CD4-positive, alpha-beta memory T cell (primary cell): ENCODE measurements at regions not wholly inside any gene's neighbourhood (a gene's known extent, or its start where the extent isn't known, plus 50 kb on each side); places are given as distances from the start of the nearest gene placed in this dataset.

Source experiments
- CTCF ChIA-PET: fragments of 350-600 bp; sonication (Branson Sonifier 250); formaldehyde crosslinking; loops from one replicate; lab custom pipeline; 2021; ENCODE audit warnings: inconsistent platforms; ENCODE audit not compliant: partially characterized antibody; lab: Charles Lee
- POLR2A ChIA-PET: fragments of 350-600 bp; sonication (Branson Sonifier 250); formaldehyde crosslinking; loops from one replicate; lab custom pipeline; 2021; ENCODE audit not compliant: partially characterized antibody; lab: Charles Lee
- DNase-seq, 5 donors: peaks; one replicate each; pipeline versions ENCODE4 v3.0.0 to v3.0.0-alpha.2; 2020 to 2022; ENCODE audit warnings: mixed read lengths in 1 of 5
- H3K27ac ChIP-seq: one replicate; pipeline ENCODE4 v1.7.0; 2013; ENCODE audit warnings: low read depth, low read length
- H3K27me3 ChIP-seq: 2 replicates; pipeline ENCODE4 v1.7.0; 2013; ENCODE audit warnings: mild to moderate bottlenecking, low read length, moderate library complexity; ENCODE audit not compliant: insufficient read depth
- H3K36me3 ChIP-seq: 2 replicates; pipeline ENCODE4 v1.7.0; 2013; ENCODE audit warnings: mild to moderate bottlenecking, low read length, moderate library complexity; ENCODE audit not compliant: insufficient read depth
- H3K4me1 ChIP-seq: 2 replicates; pipeline ENCODE4 v1.7.0; 2013; ENCODE audit warnings: mild to moderate bottlenecking, low read length, moderate library complexity; ENCODE audit not compliant: insufficient read depth
- H3K4me3 ChIP-seq, 2 donors: one replicate each; pipeline ENCODE4 v1.7.0; 2013; ENCODE audit warnings: low read length in 2 of 2, mild to moderate bottlenecking in 1 of 2
- H3K9me3 ChIP-seq, 2 donors: one replicate each; pipeline ENCODE4 v1.7.0; 2013; ENCODE audit warnings: low read length in 2 of 2, control low read depth in 1 of 2; ENCODE audit not compliant: control insufficient read depth in 1 of 2
- H3K27ac Mint-ChIP-seq, 7 donors: one replicate each; pipeline ENCODE4 v1.8.0; 2020 to 2021; ENCODE audit warnings: mixed read lengths in 7 of 7, mild to moderate bottlenecking in 6 of 7, inconsistent platforms in 3 of 7, moderate library complexity in 3 of 7
- H3K27me3 Mint-ChIP-seq, 2 donors: one replicate each; pipeline ENCODE4 v1.8.0; 2020 to 2021; ENCODE audit warnings: mixed read lengths in 2 of 2
- H3K36me3 Mint-ChIP-seq, 2 donors: one replicate each; pipeline ENCODE4 v1.8.0; 2020 to 2021; ENCODE audit warnings: mixed read lengths in 2 of 2, inconsistent platforms in 1 of 2, mild to moderate bottlenecking in 1 of 2
- H3K4me1 Mint-ChIP-seq, 4 donors: one replicate each; pipeline ENCODE4 v1.8.0; 2020 to 2021; ENCODE audit warnings: mixed read lengths in 4 of 4, mild to moderate bottlenecking in 1 of 4
- H3K4me3 Mint-ChIP-seq, 8 donors: one replicate each; pipeline ENCODE4 v1.8.0; 2020 to 2021; ENCODE audit warnings: mixed read lengths in 8 of 8, mild to moderate bottlenecking in 7 of 8, moderate library complexity in 6 of 8, inconsistent platforms in 3 of 8
- H3K9me3 Mint-ChIP-seq, 8 donors: one replicate each; pipeline ENCODE4 v1.8.0; 2020 to 2021; ENCODE audit warnings: mixed read lengths in 8 of 8, mild to moderate bottlenecking in 5 of 8, inconsistent platforms in 3 of 8, moderate library complexity in 1 of 8
- intact Hi-C: fragments of 100-400 bp; cut with micrococcal nuclease; formaldehyde crosslinking; loops from one replicate; pipeline ENCODE4 v1.15.1; 2023

- Mint-ChIP-seq H3K4me1 (peaks cover 0 to 13% (median 5%) of the 10 kb centered on the region in 4 donors), H3K36me3 (no peaks in the 10 kb centered on the region), H3K9me3 (no peaks in the 10 kb centered on the region), H3K4me3 (peak overlapping the region in 2 of 8 donors; percentile 31 to 54), H3K27me3 (peaks cover 0 to 1% of the 10 kb centered on the region in 2 donors), H3K27ac (peak overlapping the region in 3 of 7 donors; percentile 38 to 80 (median 77))
- Histone ChIP-seq H3K27ac (no peak overlapping the region), H3K36me3 (no peaks in the 10 kb centered on the region), H3K4me1 (peaks cover 50% of the 10 kb centered on the region), H3K27me3 (no peaks in the 10 kb centered on the region), H3K4me3 (no peak overlapping the region), H3K9me3 (no peaks in the 10 kb centered on the region)
- intact Hi-C loops: loop anchor here (10.0 kb wide), 1 partner anchor 1707 kb away; the partner anchor contains the start of gene FHIP1A
- peak in 2 of 5 donors; percentile 34 to 40 for DNase-seq
- ChIA-PET CTCF (interaction anchor here (0.6 to 9.3 kb wide), 8 partner anchors 9 to 704 kb away, joined by 3 to 133 read pairs (median 4); no protein-coding TSS in a partner anchor), POLR2A (interaction anchor here (1.0 to 1.5 kb wide), 3 partner anchors 9 to 332 kb away, joined by 3 to 4 read pairs (median 3); partner anchors contain the start of gene ARFIP1)
Measured at GRCh38 chr4:153112041-153112441, 92.2 kb upstream of the TRIM2 start.

GRCh38 chr4:153113061-153113837, 91.0 kb upstream of the TRIM2 start:
- Mint-ChIP-seq H3K36me3 (no peaks in the 10 kb centered on the region), H3K27ac (no peak overlapping the region), H3K4me1 (peaks cover 0 to 16% (median 11%) of the 10 kb centered on the region in 4 donors), H3K27me3 (no peaks in the 10 kb centered on the region), H3K9me3 (no peaks in the 10 kb centered on the region), H3K4me3 (no peak overlapping the region)
- POLR2A ChIA-PET: interaction anchor here (1.0 to 3.3 kb wide), 9 partner anchors 7 to 577 kb away, joined by 3 to 31 read pairs (median 5); partner anchors contain the start of genes ARFIP1 and FBXW7
- peak in 1 of 5 donors; percentile 46 for DNase-seq
- Histone ChIP-seq H3K4me3 (peak overlapping the region in 1 of 2 donors; percentile 29), H3K4me1 (peaks cover 62% of the 10 kb centered on the region), H3K27me3 (no peaks in the 10 kb centered on the region), H3K9me3 (no peaks in the 10 kb centered on the region), H3K36me3 (no peaks in the 10 kb centered on the region), H3K27ac (no peak overlapping the region)
- CTCF ChIA-PET: interaction anchor here (1.0 to 9.3 kb wide), 8 partner anchors 9 to 705 kb away, joined by 3 to 133 read pairs (median 3); no protein-coding TSS in a partner anchor
- intact Hi-C loops: loop anchor here (10.0 kb wide), 1 partner anchor 1708 kb away; the partner anchor contains the start of gene FHIP1A

GRCh38 chr4:153113838-153114105, 90.5 kb upstream of the TRIM2 start:
- Mint-ChIP-seq H3K9me3 (no peaks in the 10 kb centered on the region), H3K4me1 (peaks cover 0 to 21% (median 11%) of the 10 kb centered on the region in 4 donors), H3K4me3 (no peak overlapping the region), H3K27ac (no peak overlapping the region), H3K27me3 (no peaks in the 10 kb centered on the region), H3K36me3 (no peaks in the 10 kb centered on the region)
- Histone ChIP-seq H3K27ac (no peak overlapping the region), H3K27me3 (no peaks in the 10 kb centered on the region), H3K4me1 (peaks cover 62% of the 10 kb centered on the region), H3K9me3 (no peaks in the 10 kb centered on the region), H3K4me3 (peak overlapping the region in 1 of 2 donors; percentile 29), H3K36me3 (no peaks in the 10 kb centered on the region)
- ChIA-PET CTCF (interaction anchor here (1.0 to 9.3 kb wide), 7 partner anchors 8 to 32 kb away, joined by 3 to 133 read pairs (median 15); no protein-coding TSS in a partner anchor), POLR2A (interaction anchor here (1.1 to 3.3 kb wide), 7 partner anchors 8 to 578 kb away, joined by 3 to 31 read pairs (median 6); partner anchors contain the start of gene FBXW7)
- intact Hi-C loops: loop anchor here (2.0 to 10.0 kb wide), 2 partner anchors 39 to 1709 kb away; partner anchors contain the start of gene FHIP1A
- no peak for DNase-seq

GRCh38 chr4:153114771-153115321, 89.4 kb upstream of the TRIM2 start:
- Mint-ChIP-seq H3K4me3 (peak overlapping the region in 1 of 8 donors; percentile 81), H3K9me3 (no peaks in the 10 kb centered on the region), H3K4me1 (peaks cover 0 to 21% (median 10%) of the 10 kb centered on the region in 4 donors), H3K27me3 (no peaks in the 10 kb centered on the region), H3K36me3 (no peaks in the 10 kb centered on the region), H3K27ac (no peak overlapping the region)
- intact Hi-C loops: loop anchor here (1.0 to 10.0 kb wide), 4 partner anchors 13 to 1710 kb away; partner anchors contain the start of genes ARFIP1, FHIP1A and TIGD4
- peak overlapping the region; percentile 68 for H3K27ac ChIP-seq
- H3K4me1 ChIP-seq: peaks cover 62% of the 10 kb centered on the region
- H3K4me3 ChIP-seq: peak overlapping the region in 1 of 2 donors; percentile 37
- H3K36me3 ChIP-seq: no peaks in the 10 kb centered on the region
- CTCF ChIA-PET: interaction anchor here (0.8 to 9.3 kb wide), 9 partner anchors 11 to 336 kb away, joined by 3 to 133 read pairs (median 5); partner anchors contain the start of gene TIGD4
- no peaks in the 10 kb centered on the region for H3K27me3 ChIP-seq
- no peaks in the 10 kb centered on the region for H3K9me3 ChIP-seq
- POLR2A ChIA-PET: interaction anchor here (0.5 to 3.3 kb wide), 10 partner anchors 9 to 579 kb away, joined by 3 to 31 read pairs (median 4); partner anchors contain the start of gene FBXW7
- peak; percentile 76 to 87 (median 84) for DNase-seq

GRCh38 chr4:153115322-153116290, 88.6 kb upstream of the TRIM2 start:
- CTCF ChIA-PET: interaction anchor here (0.8 to 9.3 kb wide), 11 partner anchors 10 to 337 kb away, joined by 3 to 133 read pairs (median 5); partner anchors contain the start of gene TIGD4
- intact Hi-C loops: loop anchor here (1.0 to 10.0 kb wide), 5 partner anchors 13 to 1711 kb away; partner anchors contain the start of genes ARFIP1, FHIP1A and TIGD4
- Histone ChIP-seq H3K27ac (peak overlapping the region; percentile 68), H3K4me1 (peaks cover 62% of the 10 kb centered on the region), H3K27me3 (no peaks in the 10 kb centered on the region), H3K36me3 (no peaks in the 10 kb centered on the region), H3K4me3 (peak overlapping the region in 1 of 2 donors; percentile 37), H3K9me3 (no peaks in the 10 kb centered on the region)
- Mint-ChIP-seq H3K4me1 (peaks cover 0 to 18% (median 9%) of the 10 kb centered on the region in 4 donors), H3K27me3 (no peaks in the 10 kb centered on the region), H3K9me3 (no peaks in the 10 kb centered on the region), H3K27ac (no peak overlapping the region), H3K36me3 (no peaks in the 10 kb centered on the region), H3K4me3 (peak overlapping the region in 1 of 8 donors; percentile 74)
- peak; percentile 85 to 92 (median 89) for DNase-seq
- POLR2A ChIA-PET: interaction anchor here (0.6 to 3.3 kb wide), 12 partner anchors 9 to 580 kb away, joined by 3 to 31 read pairs (median 4); partner anchors contain the start of gene FBXW7

- no peaks in the 10 kb centered on the region for H3K36me3 ChIP-seq
- no peaks in the 10 kb centered on the region for H3K27me3 Mint-ChIP-seq
- no peaks in the 10 kb centered on the region for H3K9me3 ChIP-seq
- H3K27me3 ChIP-seq: no peaks in the 10 kb centered on the region
- peak overlapping the region; percentile 68 for H3K27ac ChIP-seq
- H3K4me3 Mint-ChIP-seq: peak overlapping the region in 2 of 8 donors; percentile 46 to 74
- intact Hi-C loops: loop anchor here (1.0 to 10.0 kb wide), 3 partner anchors 31 to 1711 kb away; partner anchors contain the start of genes ARFIP1, FHIP1A and TIGD4
- no peak overlapping the region for H3K27ac Mint-ChIP-seq
- peak overlapping the region in 1 of 2 donors; percentile 16 for H3K4me3 ChIP-seq
- H3K9me3 Mint-ChIP-seq: no peaks in the 10 kb centered on the region
- ChIA-PET POLR2A (interaction anchor here (0.6 to 3.3 kb wide), 7 partner anchors 9 to 407 kb away, joined by 3 to 31 read pairs (median 3); no protein-coding TSS in a partner anchor), CTCF (interaction anchor here (1.0 to 9.3 kb wide), 8 partner anchors 8 to 35 kb away, joined by 3 to 133 read pairs (median 9); no protein-coding TSS in a partner anchor)
- peak; percentile 58 to 74 (median 71) for DNase-seq
- peaks cover 62% of the 10 kb centered on the region for H3K4me1 ChIP-seq
- no peaks in the 10 kb centered on the region for H3K36me3 Mint-ChIP-seq
- H3K4me1 Mint-ChIP-seq: peaks cover 0 to 12% (median 9%) of the 10 kb centered on the region in 4 donors
Measured at GRCh38 chr4:153116291-153116680, 88.0 kb upstream of the TRIM2 start.
